Fibroblast of villous mesenchyme (primary cell): ENCODE measurements at regions not wholly inside any gene's neighbourhood (a gene's known extent, or its start where the extent isn't known, plus 50 kb on each side); places are given as distances from the start of the nearest gene placed in this dataset.

Source experiments
- DNase-seq: peaks from one replicate; pipeline ENCODE4 v3.0.0-alpha.2; 2010; ENCODE audit warnings: low read depth
- H3K4me3 ChIP-seq: 2 replicates; pipeline ENCODE4 v1.5.1; 2011; ENCODE audit warnings: low read depth, mild to moderate bottlenecking, low read length
- CTCF ChIP-seq: IDR thresholded peaks from 2 replicates; pipeline ENCODE4 v1.5.1; 2012; ENCODE audit warnings: low read depth, mild to moderate bottlenecking, low read length; ENCODE audit not compliant: insufficient read depth

GRCh38 chr6:159508931-159509330 lies 184.1 kb downstream of the SOD2 start:
- no peak for TF ChIP-seq CTCF
- no peak overlapping the region for H3K4me3 ChIP-seq
- DNase-seq, result no peak

GRCh38 chr6:159506048-159506447 lies 187.0 kb downstream of the SOD2 start:
- TF ChIP-seq CTCF, result no peak
- DNase-seq, result no peak
- H3K4me3 ChIP-seq, result no peak overlapping the region

GRCh38 chr6:159505140-159505922 lies 187.7 kb downstream of the SOD2 start:
- no peak for DNase-seq
- H3K4me3 ChIP-seq, result no peak overlapping the region
- no peak for TF ChIP-seq CTCF

DNA sequence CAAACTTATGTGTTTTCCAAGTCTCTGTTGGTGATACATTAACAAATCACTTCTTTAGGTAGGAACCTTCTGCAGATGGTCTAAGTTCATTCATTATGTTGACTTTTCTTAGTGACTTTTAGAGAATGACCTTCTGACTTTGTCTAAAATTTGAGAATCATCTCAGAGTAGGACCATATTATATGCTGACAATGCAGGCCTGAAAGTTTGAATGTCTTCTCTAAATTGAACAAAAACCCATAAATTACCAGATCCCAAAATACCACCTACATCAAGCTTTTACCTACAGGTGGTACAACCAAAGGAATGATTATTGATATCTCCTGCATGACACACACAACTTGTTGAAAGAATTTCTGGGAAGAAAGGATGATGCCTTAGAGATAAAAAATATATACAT lies 191.5 kb downstream of the SOD2 start:
- DNase-seq, result no peak
- no peak for TF ChIP-seq CTCF
- no peak overlapping the region for H3K4me3 ChIP-seq

- DNase-seq, result no peak
- H3K4me3 ChIP-seq, result no peak overlapping the region
- no peak for TF ChIP-seq CTCF
These were observed 194.0 kb downstream of the SOD2 start for GRCh38 chr6:159499034-159499433.

GRCh38 chr6:159494586-159494972 lies 198.5 kb downstream of the SOD2 start:
- no peak overlapping the region for H3K4me3 ChIP-seq
- DNase-seq, result no peak
- no peak for TF ChIP-seq CTCF
